SK-N-MC (cell line): ENCODE measurements at regions not wholly inside any gene's neighbourhood (a gene's known extent, or its start where the extent isn't known, plus 50 kb on each side); places are given as distances from the start of the nearest gene placed in this dataset.

Source experiments
- EZH2 ChIP-seq: fragments of 200-600 bp; sonication (generic); IDR thresholded peaks from one replicate; pipeline ENCODE4 v1.6.1; 2017; ENCODE audit warnings: antibody characterized with exemption
- FOXP2 ChIP-seq: optimal IDR thresholded peaks from 2 replicates; pipeline ENCODE3; 2011; ENCODE audit warnings: mild to moderate bottlenecking, moderate library complexity; ENCODE audit not compliant: insufficient read depth; ENCODE audit errors: extremely low read length, control extremely low read depth
- POLR2AphosphoS5 ChIP-seq: IDR thresholded peaks from 2 replicates; pipeline ENCODE4 v1.6.1; 2012; ENCODE audit warnings: mild to moderate bottlenecking, low read depth, low read length, borderline replicate concordance

- TF ChIP-seq EZH2 (no peak), POLR2AphosphoS5 (no peak), FOXP2 (no peak)
These were observed 403.9 kb upstream of the ANO3 start for GRCh38 chr11:25928076-25928475.
